ENCODE measurements at regions not wholly inside any gene's neighbourhood (a gene's known extent, or its start where the extent isn't known, plus 50 kb on each side); places are given as distances from the start of the nearest gene placed in this dataset.

- no peak for TF ChIP-seq CTCF (IDR thresholded peaks at IDR 0.05)
- no peak for TF ChIP-seq POLR2A (IDR thresholded peaks at IDR 0.05)
Measured at GRCh38 chrX:9278475-9279233, 186.2 kb upstream of the TBL1X start.
